ENCODE measurements at regions not wholly inside any gene's neighbourhood (a gene's known extent, or its start where the extent isn't known, plus 50 kb on each side); places are given as distances from the start of the nearest gene placed in this dataset.

DNA sequence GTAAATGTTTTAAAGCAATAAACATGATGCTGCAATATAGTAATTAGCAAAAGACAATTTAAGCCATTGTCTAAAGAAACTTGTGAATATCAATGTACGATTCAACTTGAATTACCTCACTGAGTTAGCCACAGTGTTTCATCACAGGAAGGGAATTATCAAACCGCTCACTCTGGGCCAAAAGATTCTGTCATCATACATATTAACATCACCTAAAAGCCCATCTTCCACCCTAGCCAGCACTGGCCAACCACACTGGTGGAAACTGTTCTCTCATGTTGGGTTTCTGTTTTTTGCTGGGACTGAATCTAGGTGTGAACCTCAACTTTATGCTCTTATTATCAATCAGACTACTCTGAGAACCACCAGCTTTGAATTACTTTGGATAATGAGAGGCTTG, 497.7 kb upstream of the THBS1 start:
- no peak for TF ChIP-seq RAD21 (IDR thresholded peaks at IDR 0.05; ENCODE audit: low read length)
- no peak for TF ChIP-seq GABPA (IDR thresholded peaks at IDR 0.05; ENCODE audit: low read depth)
- no peak for TF ChIP-seq FOXJ3 (CRISPR knock-in tag; IDR thresholded peaks at IDR 0.05)
- TF ChIP-seq, protein P1, sequence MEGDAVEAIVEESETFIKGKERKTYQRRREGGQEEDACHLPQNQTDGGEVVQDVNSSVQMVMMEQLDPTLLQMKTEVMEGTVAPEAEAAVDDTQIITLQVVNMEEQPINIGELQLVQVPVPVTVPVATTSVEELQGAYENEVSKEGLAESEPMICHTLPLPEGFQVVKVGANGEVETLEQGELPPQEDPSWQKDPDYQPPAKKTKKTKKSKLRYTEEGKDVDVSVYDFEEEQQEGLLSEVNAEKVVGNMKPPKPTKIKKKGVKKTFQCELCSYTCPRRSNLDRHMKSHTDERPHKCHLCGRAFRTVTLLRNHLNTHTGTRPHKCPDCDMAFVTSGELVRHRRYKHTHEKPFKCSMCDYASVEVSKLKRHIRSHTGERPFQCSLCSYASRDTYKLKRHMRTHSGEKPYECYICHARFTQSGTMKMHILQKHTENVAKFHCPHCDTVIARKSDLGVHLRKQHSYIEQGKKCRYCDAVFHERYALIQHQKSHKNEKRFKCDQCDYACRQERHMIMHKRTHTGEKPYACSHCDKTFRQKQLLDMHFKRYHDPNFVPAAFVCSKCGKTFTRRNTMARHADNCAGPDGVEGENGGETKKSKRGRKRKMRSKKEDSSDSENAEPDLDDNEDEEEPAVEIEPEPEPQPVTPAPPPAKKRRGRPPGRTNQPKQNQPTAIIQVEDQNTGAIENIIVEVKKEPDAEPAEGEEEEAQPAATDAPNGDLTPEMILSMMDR (IDR thresholded peaks at IDR 0.05), result no peak
- no peak for TF ChIP-seq RXRA (IDR thresholded peaks at IDR 0.05; ENCODE audit: borderline replicate concordance, low read depth)

Data from SK-N-SH (cell line).